GM21381 (cell line): ENCODE measurements at regions not wholly inside any gene's neighbourhood (a gene's known extent, or its start where the extent isn't known, plus 50 kb on each side); places are given as distances from the start of the nearest gene placed in this dataset.

Experiments
- ATAC-seq: cut with Tn5 transposase; IDR thresholded peaks from one replicate; pipeline ENCODE4 v1.9.1; 2021; ENCODE audit warnings: mild to moderate bottlenecking, moderate library complexity; ENCODE audit not compliant: unreplicated experiment

- no peak for ATAC-seq
Observed at GRCh38 chr4:137082061-137082460, 450.2 kb downstream of the PCDH18 start.

GRCh38 chr4:137076908-137077307 lies 455.4 kb downstream of the PCDH18 start:
- no peak for ATAC-seq

GRCh38 chr4:137075586-137075985 lies 456.7 kb downstream of the PCDH18 start:
- no peak for ATAC-seq

- ATAC-seq, result no peak
Observed at GRCh38 chr4:137070614-137071013, 461.7 kb downstream of the PCDH18 start.

GRCh38 chr4:137069473-137069872 lies 462.8 kb downstream of the PCDH18 start:
- no peak for ATAC-seq

- ATAC-seq, result no peak
Observed at GRCh38 chr4:137067735-137068134, 464.6 kb downstream of the PCDH18 start.

GRCh38 chr4:137065311-137065710 lies 467.0 kb downstream of the PCDH18 start:
- no peak for ATAC-seq

GRCh38 chr4:137063961-137064360 lies 468.3 kb downstream of the PCDH18 start:
- ATAC-seq, result no peak

- no peak for ATAC-seq
Observed at GRCh38 chr4:137043184-137043583, 489.1 kb downstream of the PCDH18 start.

- no peak for ATAC-seq
Observed at GRCh38 chr4:137039370-137039769, 492.9 kb downstream of the PCDH18 start.

GRCh38 chr4:137032222-137032621 lies 500.1 kb downstream of the PCDH18 start:
- ATAC-seq, result no peak

- ATAC-seq, result no peak
Observed at GRCh38 chr4:137029026-137029425, 503.3 kb downstream of the PCDH18 start.

- no peak for ATAC-seq
Observed at GRCh38 chr4:137025484-137026059, 506.7 kb downstream of the PCDH18 start.

GRCh38 chr4:137015426-137016409 lies 516.6 kb downstream of the PCDH18 start:
- ATAC-seq, result no peak

- no peak for ATAC-seq
Observed at GRCh38 chr4:137000432-137000831, 531.9 kb downstream of the PCDH18 start.

GRCh38 chr4:136992032-136992431 lies 540.3 kb downstream of the PCDH18 start:
- no peak for ATAC-seq

- ATAC-seq, result no peak
Observed at GRCh38 chr4:136985683-136986082, 546.6 kb downstream of the PCDH18 start.

- no peak for ATAC-seq
Observed at GRCh38 chr4:136967069-136967468, 565.2 kb downstream of the PCDH18 start.

GRCh38 chr4:136965478-136965877 lies 566.8 kb downstream of the PCDH18 start:
- no peak for ATAC-seq

GRCh38 chr4:136962868-136963267 lies 569.4 kb downstream of the PCDH18 start:
- no peak for ATAC-seq

- ATAC-seq, result no peak
Observed at GRCh38 chr4:136946307-136946907, 585.9 kb downstream of the PCDH18 start.

- no peak for ATAC-seq
Observed at GRCh38 chr4:136939781-136940180, 592.5 kb downstream of the PCDH18 start.
